Nucleus accumbens (tissue), 56 donors: ENCODE measurements at regions not wholly inside any gene's neighbourhood (a gene's known extent, or its start where the extent isn't known, plus 50 kb on each side); places are given as distances from the start of the nearest gene placed in this dataset.
"Not testable (repeated sequence)": the region's sequence is repeated elsewhere in the genome, so short reads cannot be mapped to it uniquely, and the experiment has no call there.

Experiments used
- DNase-seq, 56 donors: peaks; one replicate each; lab custom pipeline; 2025; lab: John Stamatoyannopoulos, UW

DNA sequence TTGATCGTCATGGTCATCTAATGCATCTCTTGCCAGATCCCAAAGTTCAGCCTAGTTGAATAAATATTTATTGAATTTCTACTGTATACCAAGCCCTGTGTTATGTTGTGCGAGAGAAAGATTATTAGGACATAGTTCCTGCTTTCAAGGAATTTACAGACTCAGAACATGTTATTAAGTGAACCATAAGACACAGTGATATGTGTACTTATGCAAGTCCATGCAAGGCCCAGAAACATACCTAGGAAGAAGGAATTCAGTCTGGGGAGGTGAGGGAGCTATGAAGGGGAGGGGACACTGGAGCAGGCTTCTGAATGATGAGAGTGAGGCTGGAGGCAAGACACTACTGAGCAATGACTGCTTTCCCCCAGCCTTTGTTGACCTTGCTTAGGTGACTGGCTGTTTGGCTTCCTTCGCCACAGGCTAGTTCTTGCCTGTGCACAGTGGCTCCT lies 81.4 kb downstream of the ACAA2 start:
- DNase-seq: no peak

DNA sequence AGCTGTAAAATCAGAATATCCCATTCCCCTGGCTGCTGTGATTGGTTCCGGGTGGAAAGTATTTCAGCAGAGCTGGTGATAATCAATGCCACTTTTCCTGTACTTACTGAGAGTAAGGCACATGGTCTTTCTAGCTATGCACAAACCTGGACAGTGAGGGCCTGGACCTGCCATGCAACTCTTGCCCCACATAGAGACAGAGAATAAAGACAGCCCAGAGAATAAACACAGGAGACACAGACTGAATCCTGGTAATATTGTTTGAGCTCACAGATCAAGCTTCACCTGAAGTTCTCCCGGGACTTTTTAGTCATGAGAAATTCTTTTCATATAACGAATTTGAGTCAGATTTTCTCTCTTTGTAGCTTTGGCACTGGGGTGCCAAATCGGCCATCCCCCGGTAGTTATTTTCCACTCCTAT lies 81.9 kb downstream of the ACAA2 start:
- no peak for DNase-seq

DNA sequence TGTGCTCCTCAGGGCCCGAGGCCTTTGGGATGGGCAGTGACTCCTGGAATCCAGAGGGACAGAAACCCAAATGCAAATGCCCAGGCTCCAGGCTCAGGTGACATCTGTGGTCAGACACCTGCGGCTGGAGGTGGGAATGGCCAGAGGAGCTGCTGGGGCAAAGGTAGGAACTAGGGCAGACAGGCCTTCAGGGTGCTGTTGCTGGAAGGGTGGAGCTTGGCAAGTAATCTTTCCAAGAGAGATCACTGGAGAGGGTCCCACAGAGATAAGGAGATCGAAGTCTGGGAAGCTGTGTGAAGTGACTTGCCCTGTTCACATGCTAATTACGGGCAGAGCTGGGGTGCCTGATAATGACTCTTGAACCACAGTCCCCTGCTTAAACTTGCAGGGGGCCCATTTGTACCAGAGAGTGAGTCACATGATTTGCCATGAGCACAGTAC lies 82.4 kb downstream of the ACAA2 start:
- DNase-seq: no peak

- peak in 17 of 56 donors; percentile 5 to 57 (median 13) for DNase-seq
These were observed 84.8 kb downstream of the ACAA2 start for GRCh38 chr18:49728542-49728941.

DNA sequence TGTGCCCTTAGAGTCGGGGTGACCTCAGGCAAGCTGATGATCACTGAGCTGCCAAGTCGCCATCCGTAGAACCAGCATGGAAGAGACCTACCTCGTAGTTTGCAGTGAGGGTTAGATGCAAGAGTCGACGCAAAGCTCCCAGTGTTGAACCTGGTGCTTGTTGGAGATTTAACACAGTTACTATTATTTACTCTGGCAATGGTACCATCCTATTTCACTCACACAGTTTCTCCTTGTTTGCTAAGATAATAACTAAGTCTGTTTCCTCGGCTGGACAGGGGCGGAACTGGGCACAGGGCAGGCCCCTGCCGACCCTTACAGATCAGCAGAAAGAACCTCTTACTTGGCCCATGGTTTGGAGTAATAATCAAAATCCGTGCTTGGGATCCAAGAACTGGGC lies 85.5 kb downstream of the ACAA2 start:
- no peak for DNase-seq

- DNase-seq: no peak
These were observed 86.7 kb downstream of the ACAA2 start for GRCh38 chr18:49726675-49726963.

DNA sequence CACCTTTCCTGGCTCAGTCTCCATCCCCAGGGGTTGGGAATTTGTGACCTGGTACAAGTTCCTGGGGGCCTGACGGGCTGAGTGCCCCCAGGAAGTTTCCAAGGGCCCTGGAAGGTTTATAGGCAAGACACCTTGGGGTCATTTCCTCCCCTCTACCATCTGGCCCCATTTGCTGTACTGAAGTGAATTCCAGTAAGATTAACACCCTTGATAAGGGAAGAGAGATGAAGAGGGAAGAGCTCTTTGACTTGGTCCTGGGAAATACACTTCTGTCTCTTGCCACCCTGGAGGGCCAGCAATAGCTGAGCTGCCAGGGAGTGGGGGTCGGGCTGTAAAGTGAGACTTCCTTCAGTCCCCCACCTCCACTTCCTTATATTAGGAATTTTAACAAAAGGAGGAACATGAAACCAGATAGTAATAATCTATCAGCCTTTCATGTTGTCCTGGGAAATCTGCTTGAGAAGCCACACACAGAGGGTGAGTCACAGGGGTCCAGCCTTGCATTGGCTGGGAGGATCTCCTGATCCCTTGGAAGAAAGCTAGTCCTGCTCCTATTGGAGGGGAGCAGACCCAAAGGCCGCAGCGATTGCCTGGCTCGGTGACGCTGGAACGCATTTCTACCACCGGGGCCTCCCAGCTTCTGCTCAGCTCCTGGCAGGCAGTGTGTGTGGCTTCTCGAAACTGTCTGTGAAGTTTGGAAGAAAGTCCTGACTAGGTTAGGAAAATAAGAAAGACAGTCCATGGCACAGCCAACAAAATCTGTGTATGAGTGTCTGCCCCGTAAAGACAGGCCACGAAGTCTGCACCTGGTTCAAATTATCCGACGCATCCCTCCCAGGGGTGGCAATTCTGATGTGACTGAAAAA lies 87.3 kb downstream of the ACAA2 start:
- DNase-seq: peak in 2 of 56 donors; percentile 5 to 7

GRCh38 chr18:49723648-49724180 lies 89.6 kb downstream of the ACAA2 start:
- no peak for DNase-seq

- no peak for DNase-seq
These were observed 90.9 kb downstream of the ACAA2 start for GRCh38 chr18:49722477-49722876.

- DNase-seq: no peak
These were observed 91.4 kb downstream of the ACAA2 start for GRCh38 chr18:49721981-49722380.

DNA sequence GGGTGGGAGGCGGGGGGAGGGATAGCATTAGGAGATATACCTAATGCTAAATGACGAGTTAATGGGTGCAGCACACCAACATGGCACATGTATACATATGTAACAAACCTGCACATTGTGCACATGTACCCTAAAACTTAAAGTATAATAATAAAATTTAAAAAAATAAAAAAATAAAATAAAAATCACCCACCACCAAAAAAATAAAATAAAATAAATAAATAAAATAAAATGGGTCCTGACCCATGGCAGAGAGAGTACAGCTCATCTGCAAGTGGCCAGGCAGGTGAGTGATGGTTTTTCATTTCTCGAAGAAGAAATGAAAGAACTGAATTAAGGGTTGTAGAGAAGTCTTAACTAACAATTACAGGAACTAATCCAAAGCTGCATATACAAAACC lies 92.4 kb downstream of the ACAA2 start:
- not testable (repeated sequence) for DNase-seq

- no peak for DNase-seq
These were observed 95.7 kb downstream of the ACAA2 start for GRCh38 chr18:49717617-49718016.

GRCh38 chr18:49716035-49716434 lies 97.3 kb downstream of the ACAA2 start:
- DNase-seq: no peak

DNA sequence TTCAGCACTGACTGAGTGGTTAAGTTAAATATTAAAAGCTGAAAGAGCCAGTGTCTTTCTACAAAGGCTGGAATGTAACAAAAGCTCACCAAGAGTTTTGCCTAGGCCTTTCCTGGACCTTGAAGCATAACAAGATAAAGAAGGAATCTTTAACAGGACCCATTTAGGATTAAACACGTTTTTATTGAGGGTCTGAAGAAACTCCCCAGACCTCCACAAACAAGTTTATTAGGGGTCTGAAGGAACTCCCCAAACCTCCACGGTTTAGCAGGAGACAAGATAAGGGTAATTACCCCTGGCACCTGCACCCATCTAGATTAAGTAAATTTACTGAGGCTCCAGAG lies 104.0 kb downstream of the ACAA2 start:
- DNase-seq: no peak

GRCh38 chr18:49708662-49709346 lies 104.5 kb downstream of the ACAA2 start:
- DNase-seq: no peak

- peak in 1 of 56 donors; percentile 5 for DNase-seq
These were observed 105.7 kb downstream of the ACAA2 start for GRCh38 chr18:49707599-49707998.

DNA sequence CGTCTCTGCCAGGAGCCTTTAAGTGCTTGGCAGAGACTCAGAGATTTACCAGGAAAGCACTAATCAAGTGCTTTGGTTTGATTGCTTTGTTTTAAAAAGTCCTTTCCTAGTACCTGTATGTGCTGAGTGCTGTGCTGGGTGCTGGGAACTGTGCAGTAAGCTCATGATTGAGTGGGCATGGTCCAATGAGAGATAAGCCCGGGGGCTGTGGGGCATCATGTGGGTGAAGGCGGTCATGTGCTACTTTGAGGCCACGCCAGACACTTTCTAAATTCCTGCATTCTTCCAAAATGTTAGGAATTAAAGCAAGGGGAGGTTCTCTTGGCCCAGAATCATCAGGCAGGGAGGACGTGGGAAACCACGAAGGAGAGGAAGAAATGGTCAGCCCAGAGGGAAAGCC lies 109.0 kb downstream of the ACAA2 start:
- DNase-seq: no peak

DNA sequence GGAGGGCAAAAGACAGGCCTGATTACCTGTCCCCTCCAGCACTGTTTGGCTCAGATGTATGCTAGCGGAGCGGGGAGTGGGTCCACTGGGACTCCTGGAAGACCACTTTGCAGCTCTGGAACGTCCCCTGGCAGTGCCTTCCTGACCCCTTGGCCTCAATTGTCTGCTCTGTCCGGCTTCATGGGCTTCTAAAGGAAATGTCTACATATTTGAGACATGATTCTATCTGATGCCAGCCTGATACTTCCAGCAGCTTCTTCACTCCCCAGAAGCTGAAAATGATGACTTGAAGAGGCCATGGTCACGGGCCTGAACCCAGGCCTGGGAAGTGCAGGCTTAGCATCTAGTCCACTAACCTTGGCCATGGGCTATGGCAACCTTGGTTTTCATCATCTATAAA lies 112.1 kb downstream of the ACAA2 start:
- no peak for DNase-seq

- DNase-seq: no peak
These were observed 114.0 kb downstream of the ACAA2 start for GRCh38 chr18:49699303-49699702.

- DNase-seq: no peak
These were observed 114.8 kb downstream of the ACAA2 start for GRCh38 chr18:49698525-49699025.

GRCh38 chr18:49697757-49698524 lies 115.4 kb downstream of the ACAA2 start:
- peak in 1 of 56 donors; percentile 5 for DNase-seq
